ENCODE measurements at regions not wholly inside any gene's neighbourhood (a gene's known extent, or its start where the extent isn't known, plus 50 kb on each side); places are given as distances from the start of the nearest gene placed in this dataset.

DNA sequence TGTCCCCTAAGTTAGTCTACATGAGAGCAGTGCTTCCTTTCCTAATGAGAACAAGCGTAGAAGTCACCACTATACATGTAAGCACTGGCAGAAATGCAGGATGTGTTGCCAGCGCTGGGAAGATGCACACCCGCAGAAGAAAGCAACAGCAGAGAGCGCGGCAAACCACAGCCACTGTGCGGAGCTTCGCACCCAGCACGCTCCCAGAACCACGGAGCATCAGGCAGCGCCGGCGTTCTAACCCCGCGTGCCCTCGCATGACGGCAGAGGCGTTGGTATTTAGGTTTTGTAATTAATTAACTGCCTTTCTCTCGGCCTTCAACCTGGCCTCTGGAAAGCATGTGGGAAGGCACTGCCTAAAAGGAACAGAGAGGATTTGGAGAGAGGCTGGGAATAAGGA is 69.1 kb downstream of the OLIG1 start:
- no peak for TF ChIP-seq POLR2A (IDR thresholded peaks at IDR 0.05; ENCODE audit: low read length)
- no peak for TF ChIP-seq GATA1 (IDR thresholded peaks at IDR 0.05; ENCODE audit: low read depth, low read length)
